Activated naive CD8-positive, alpha-beta T cell treated with anti-CD3 and anti-CD28 coated beads for 36 hours (primary cell): ENCODE measurements at regions not wholly inside any gene's neighbourhood (a gene's known extent, or its start where the extent isn't known, plus 50 kb on each side); places are given as distances from the start of the nearest gene placed in this dataset.

Experiments used
- DNase-seq: peaks from one replicate; pipeline ENCODE4 v3.0.0; 2021
- H3K27ac Mint-ChIP-seq: one replicate; pipeline ENCODE4 v1.8.0; 2022; ENCODE audit warnings: mild to moderate bottlenecking, moderate library complexity, mixed read lengths
- H3K27me3 Mint-ChIP-seq: one replicate; pipeline ENCODE4 v1.8.0; 2022; ENCODE audit warnings: mild to moderate bottlenecking, mixed read lengths
- H3K36me3 Mint-ChIP-seq: one replicate; pipeline ENCODE4 v1.8.0; 2021; ENCODE audit warnings: mild to moderate bottlenecking, mixed read lengths
- H3K4me1 Mint-ChIP-seq: one replicate; pipeline ENCODE4 v1.8.0; 2021; ENCODE audit warnings: mixed read lengths
- H3K4me3 Mint-ChIP-seq: one replicate; pipeline ENCODE4 v1.8.0; 2022; ENCODE audit warnings: mild to moderate bottlenecking, moderate library complexity, mixed read lengths
- H3K9me3 Mint-ChIP-seq: one replicate; pipeline ENCODE4 v1.8.0; 2022; ENCODE audit warnings: mixed read lengths

DNA sequence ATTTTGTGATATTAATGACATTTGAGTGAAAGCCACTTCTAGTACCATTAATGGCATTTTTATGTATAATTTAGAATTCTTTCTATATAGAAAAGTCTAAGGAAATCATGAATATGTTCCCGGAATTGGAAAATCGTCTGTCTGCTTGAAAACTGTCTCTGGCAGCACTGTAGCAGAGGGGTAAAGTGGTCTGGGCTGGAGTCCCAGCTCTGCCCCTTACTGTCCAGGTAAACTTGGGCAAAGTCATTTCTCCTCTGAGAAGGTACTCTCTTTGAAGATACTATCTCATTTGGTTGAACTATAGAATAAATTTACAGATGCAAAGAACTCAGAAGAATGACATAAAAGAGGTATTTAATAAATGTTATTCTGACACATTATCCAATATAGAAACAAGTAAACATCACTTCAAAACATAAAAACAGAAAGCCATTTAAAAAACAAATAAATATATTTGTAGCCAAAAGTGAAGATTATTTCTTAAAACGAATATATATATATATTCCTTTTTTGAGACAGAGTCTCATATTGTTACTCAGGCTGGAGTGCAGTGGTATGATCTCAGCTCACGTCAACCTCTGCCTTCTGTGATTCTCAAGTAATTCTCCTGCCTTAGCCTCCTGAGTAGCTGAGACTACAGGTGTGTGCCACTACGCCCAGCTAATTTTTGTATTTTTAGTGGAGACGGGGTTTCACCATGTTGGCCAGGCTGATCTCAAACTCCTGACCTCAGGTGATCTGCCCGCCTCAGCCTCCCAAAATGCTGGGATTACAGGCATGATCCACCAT lies 149.8 kb upstream of the ITGA4 start:
- no peaks in the 10 kb centered on the region for H3K27me3 Mint-ChIP-seq
- peaks cover 64% of the 10 kb centered on the region for H3K4me1 Mint-ChIP-seq
- no peak for DNase-seq
- peak overlapping the region; percentile 84 for H3K27ac Mint-ChIP-seq
- H3K36me3 Mint-ChIP-seq: peaks cover 4% of the 10 kb centered on the region
- H3K4me3 Mint-ChIP-seq: peak overlapping the region; percentile 76
- no peaks in the 10 kb centered on the region for H3K9me3 Mint-ChIP-seq

GRCh38 chr2:181308766-181309515 lies 148.2 kb upstream of the ITGA4 start:
- Mint-ChIP-seq H3K27me3 (no peaks in the 10 kb centered on the region), H3K27ac (peak overlapping the region; percentile 84), H3K36me3 (peaks cover 8% of the 10 kb centered on the region), H3K9me3 (peaks cover 2% of the 10 kb centered on the region), H3K4me3 (peak overlapping the region; percentile 79), H3K4me1 (peaks cover 72% of the 10 kb centered on the region)
- no peak for DNase-seq

DNA sequence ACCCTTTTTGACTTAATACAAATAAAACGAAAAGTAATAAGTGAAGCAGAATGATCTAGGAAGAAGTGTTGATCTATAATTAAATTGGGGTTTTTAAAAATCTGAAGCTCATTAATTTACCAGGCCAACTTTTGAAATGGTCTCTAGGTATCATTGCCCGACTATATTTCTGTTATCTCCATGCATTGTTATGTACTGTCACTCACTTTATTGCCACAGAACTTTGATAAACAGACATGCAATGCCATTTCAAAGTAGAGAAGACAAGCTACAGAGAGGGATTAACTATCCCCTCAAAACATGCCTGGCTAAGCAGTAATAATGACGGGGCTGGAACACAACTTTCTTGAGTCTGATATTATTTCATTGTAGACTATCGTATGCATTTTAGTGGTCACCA lies 147.6 kb upstream of the ITGA4 start:
- DNase-seq: no peak
- Mint-ChIP-seq H3K27me3 (no peaks in the 10 kb centered on the region), H3K9me3 (peaks cover 2% of the 10 kb centered on the region), H3K27ac (peak overlapping the region; percentile 84), H3K36me3 (peaks cover 8% of the 10 kb centered on the region), H3K4me3 (peak overlapping the region; percentile 79), H3K4me1 (peaks cover 70% of the 10 kb centered on the region)

- Mint-ChIP-seq H3K9me3 (peaks cover 2% of the 10 kb centered on the region), H3K27me3 (no peaks in the 10 kb centered on the region), H3K4me3 (no peak overlapping the region), H3K27ac (peak overlapping the region; percentile 55), H3K4me1 (peaks cover 60% of the 10 kb centered on the region), H3K36me3 (peaks cover 8% of the 10 kb centered on the region)
- no peak for DNase-seq
Observed at GRCh38 chr2:181310967-181311366, 146.2 kb upstream of the ITGA4 start.

DNA sequence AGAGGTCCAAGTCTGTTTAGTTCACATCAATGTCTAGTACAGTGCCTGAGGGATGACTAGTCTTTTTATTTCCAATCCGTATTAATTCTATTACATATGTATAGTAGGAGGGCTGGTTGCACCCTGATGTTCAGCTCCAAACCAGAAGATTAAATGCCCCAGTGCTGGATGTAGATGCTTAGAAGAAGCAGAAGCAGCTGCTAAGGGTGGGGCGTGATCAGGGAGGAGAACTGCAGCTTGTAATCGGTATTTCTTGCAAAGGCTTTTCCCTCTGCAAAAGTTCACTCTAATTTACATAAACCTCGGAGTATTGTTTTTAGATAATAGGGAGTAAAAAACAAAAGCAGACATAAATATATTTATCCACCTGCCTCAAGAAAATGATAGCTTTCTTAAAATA lies 145.3 kb upstream of the ITGA4 start:
- peak overlapping the region; percentile 70 for H3K4me3 Mint-ChIP-seq
- peak; percentile 13 for DNase-seq
- no peaks in the 10 kb centered on the region for H3K27me3 Mint-ChIP-seq
- H3K36me3 Mint-ChIP-seq: peaks cover 12% of the 10 kb centered on the region
- peak overlapping the region; percentile 91 for H3K27ac Mint-ChIP-seq
- peaks cover 2% of the 10 kb centered on the region for H3K9me3 Mint-ChIP-seq
- H3K4me1 Mint-ChIP-seq: peaks cover 56% of the 10 kb centered on the region

GRCh38 chr2:181312515-181312927 lies 144.7 kb upstream of the ITGA4 start:
- Mint-ChIP-seq H3K27ac (peak overlapping the region; percentile 91), H3K9me3 (peaks cover 4% of the 10 kb centered on the region), H3K27me3 (no peaks in the 10 kb centered on the region), H3K36me3 (peaks cover 15% of the 10 kb centered on the region), H3K4me3 (peak overlapping the region; percentile 70), H3K4me1 (peaks cover 59% of the 10 kb centered on the region)
- DNase-seq: peak; percentile 54

DNA sequence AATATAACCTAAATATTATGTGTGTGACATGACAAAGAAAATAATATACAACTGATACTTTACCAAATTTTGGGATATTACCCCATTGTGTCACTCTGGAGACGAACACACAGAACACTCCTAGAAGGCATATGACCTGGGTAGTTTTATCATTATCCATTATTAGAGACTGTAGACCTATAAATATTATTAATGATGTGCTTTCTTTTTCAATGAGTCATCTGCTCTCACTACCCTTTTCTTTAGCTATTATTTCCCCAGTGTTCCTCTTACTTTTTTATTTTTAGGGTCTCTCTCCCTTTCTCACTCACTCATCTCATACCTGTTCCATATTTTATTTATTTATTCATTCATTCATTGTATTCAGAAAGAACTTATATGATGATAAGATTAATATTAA lies 143.3 kb upstream of the ITGA4 start:
- no peak for DNase-seq
- Mint-ChIP-seq H3K27ac (peak overlapping the region; percentile 91), H3K4me3 (no peak overlapping the region), H3K27me3 (no peaks in the 10 kb centered on the region), H3K36me3 (peaks cover 19% of the 10 kb centered on the region), H3K9me3 (peaks cover 6% of the 10 kb centered on the region), H3K4me1 (peaks cover 56% of the 10 kb centered on the region)

DNA sequence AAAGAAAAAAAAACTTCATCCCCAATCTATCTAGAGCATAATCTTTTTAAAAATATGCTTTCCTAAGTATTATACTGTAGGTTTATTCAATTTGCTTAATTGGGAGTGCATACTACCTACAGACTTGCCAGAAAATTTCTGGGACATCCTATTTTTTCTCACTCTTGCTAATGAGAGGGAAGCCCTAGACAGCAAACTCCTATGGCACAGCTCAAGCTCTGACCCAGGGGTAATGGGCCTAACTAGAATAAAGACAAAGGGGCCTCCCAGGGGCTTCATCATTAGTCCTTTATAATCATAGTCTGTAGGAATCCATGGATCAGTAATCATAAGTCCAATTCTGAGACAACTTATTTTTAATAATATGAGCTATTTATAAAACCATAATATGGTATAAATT lies 142.6 kb upstream of the ITGA4 start:
- H3K4me1 Mint-ChIP-seq: peaks cover 54% of the 10 kb centered on the region
- H3K36me3 Mint-ChIP-seq: peaks cover 19% of the 10 kb centered on the region
- no peak overlapping the region for H3K4me3 Mint-ChIP-seq

DNA sequence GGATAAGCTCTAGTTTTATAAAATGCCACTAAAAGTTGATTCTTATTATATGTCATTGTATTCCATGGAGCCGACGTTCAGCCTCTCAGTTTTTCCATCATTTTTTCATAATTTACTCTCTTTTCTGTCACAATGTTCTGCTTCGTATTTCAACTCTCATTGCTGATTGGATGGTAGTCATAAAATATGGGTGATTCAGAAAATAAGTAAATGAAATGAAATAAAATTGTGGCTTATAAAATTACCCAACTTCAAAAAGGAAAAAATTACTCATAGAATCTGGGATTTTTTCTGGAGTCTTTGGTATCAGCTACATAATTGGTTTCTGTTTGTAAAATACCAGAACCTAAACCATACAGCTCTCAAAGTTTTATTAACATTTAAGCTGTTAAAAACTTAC lies 139.7 kb upstream of the ITGA4 start:
- H3K36me3 Mint-ChIP-seq: peaks cover 15% of the 10 kb centered on the region
- peak overlapping the region; percentile 1 for H3K4me3 Mint-ChIP-seq
- peak overlapping the region; percentile 77 for H3K27ac Mint-ChIP-seq
- H3K27me3 Mint-ChIP-seq: no peaks in the 10 kb centered on the region
- peaks cover 6% of the 10 kb centered on the region for H3K9me3 Mint-ChIP-seq
- no peak for DNase-seq
- H3K4me1 Mint-ChIP-seq: peaks cover 47% of the 10 kb centered on the region

More for the DNA sequence above, 142.6 kb upstream of the ITGA4 start:
- Mint-ChIP-seq H3K27ac (peak overlapping the region; percentile 74), H3K9me3 (peaks cover 6% of the 10 kb centered on the region), H3K27me3 (no peaks in the 10 kb centered on the region)
- no peak for DNase-seq

GRCh38 chr2:181318504-181319280 lies 138.5 kb upstream of the ITGA4 start:
- Mint-ChIP-seq H3K27ac (no peak overlapping the region), H3K4me3 (no peak overlapping the region), H3K27me3 (no peaks in the 10 kb centered on the region), H3K4me1 (peaks cover 38% of the 10 kb centered on the region), H3K36me3 (peaks cover 20% of the 10 kb centered on the region), H3K9me3 (peaks cover 10% of the 10 kb centered on the region)
- no peak for DNase-seq

DNA sequence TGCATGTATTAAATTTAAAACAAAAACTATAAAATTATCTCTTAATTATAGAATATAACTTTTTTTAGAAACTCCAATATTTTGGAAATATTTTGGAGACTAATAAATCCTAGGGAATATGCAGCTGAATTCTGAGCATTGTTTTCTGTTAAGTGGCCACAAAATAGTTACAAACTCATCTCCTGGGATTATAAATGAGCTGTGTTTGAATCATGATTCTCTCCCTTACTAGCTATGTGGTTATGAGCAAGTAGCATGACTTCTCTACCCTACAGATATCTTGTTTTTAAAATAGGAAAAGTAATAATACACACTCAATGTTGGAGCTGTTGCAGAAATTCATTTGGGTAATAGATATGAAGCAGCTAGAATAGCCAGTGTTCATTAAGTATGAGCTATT lies 137.9 kb upstream of the ITGA4 start:
- no peak overlapping the region for H3K4me3 Mint-ChIP-seq
- H3K9me3 Mint-ChIP-seq: peaks cover 12% of the 10 kb centered on the region

GRCh38 chr2:181320638-181321037 lies 136.5 kb upstream of the ITGA4 start:
- no peaks in the 10 kb centered on the region for H3K27me3 Mint-ChIP-seq
- no peak for DNase-seq
- H3K4me1 Mint-ChIP-seq: peaks cover 34% of the 10 kb centered on the region
- H3K4me3 Mint-ChIP-seq: no peak overlapping the region
- peaks cover 27% of the 10 kb centered on the region for H3K36me3 Mint-ChIP-seq
- H3K9me3 Mint-ChIP-seq: peaks cover 12% of the 10 kb centered on the region
- no peak overlapping the region for H3K27ac Mint-ChIP-seq

More for the DNA sequence above, 137.9 kb upstream of the ITGA4 start:
- Mint-ChIP-seq H3K27me3 (no peaks in the 10 kb centered on the region), H3K36me3 (peaks cover 24% of the 10 kb centered on the region), H3K27ac (no peak overlapping the region), H3K4me1 (peaks cover 34% of the 10 kb centered on the region)
- DNase-seq: no peak

DNA sequence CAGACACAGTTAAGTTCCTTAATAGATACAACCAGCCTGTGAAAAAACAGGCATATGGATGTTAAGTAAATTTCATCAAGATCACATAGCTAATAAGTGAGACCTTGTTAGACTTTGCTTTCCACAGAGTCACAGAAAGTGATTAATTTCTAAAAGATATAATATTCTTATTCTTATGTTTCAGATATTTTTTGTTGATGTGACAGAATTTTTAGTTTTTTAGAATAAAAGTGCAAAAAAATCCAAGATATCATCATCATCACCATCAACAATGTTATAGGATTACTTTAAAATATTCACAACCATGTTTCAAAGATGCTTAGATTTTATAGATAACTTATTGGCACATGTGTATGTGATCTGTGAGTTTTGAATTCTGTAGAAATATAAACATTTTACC lies 132.3 kb upstream of the ITGA4 start:
- Mint-ChIP-seq H3K9me3 (peaks cover 18% of the 10 kb centered on the region), H3K4me1 (peaks cover 19% of the 10 kb centered on the region), H3K27ac (no peak overlapping the region), H3K27me3 (no peaks in the 10 kb centered on the region), H3K36me3 (peaks cover 29% of the 10 kb centered on the region), H3K4me3 (no peak overlapping the region)
- no peak for DNase-seq

GRCh38 chr2:181326661-181327060 lies 130.5 kb upstream of the ITGA4 start:
- H3K9me3 Mint-ChIP-seq: peaks cover 22% of the 10 kb centered on the region
- H3K36me3 Mint-ChIP-seq: peaks cover 30% of the 10 kb centered on the region
- H3K4me1 Mint-ChIP-seq: peaks cover 16% of the 10 kb centered on the region
- no peak overlapping the region for H3K4me3 Mint-ChIP-seq
- no peaks in the 10 kb centered on the region for H3K27me3 Mint-ChIP-seq
- no peak overlapping the region for H3K27ac Mint-ChIP-seq
- no peak for DNase-seq

DNA sequence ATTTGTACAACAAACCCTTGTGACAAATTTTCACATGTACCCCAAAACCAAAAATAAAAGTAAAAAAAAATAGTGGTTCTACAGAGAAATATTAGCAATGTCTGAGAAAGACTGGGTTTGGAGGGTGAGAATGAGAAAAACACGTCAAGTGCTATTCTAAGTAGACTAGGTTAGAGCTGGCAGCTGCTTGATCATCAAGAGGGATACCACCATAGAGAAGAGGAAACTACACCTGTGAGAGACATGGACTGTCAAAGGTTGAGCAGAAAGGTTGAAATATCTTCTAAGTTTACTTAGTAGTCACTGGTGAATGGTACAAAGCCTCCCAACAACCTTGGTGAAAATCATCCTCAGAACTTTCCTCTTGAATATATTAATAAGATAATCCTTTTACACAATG lies 126.9 kb upstream of the ITGA4 start:
- no peak for DNase-seq
- Mint-ChIP-seq H3K36me3 (peaks cover 18% of the 10 kb centered on the region), H3K27me3 (no peaks in the 10 kb centered on the region), H3K27ac (no peak overlapping the region), H3K9me3 (peaks cover 14% of the 10 kb centered on the region), H3K4me1 (peaks cover 19% of the 10 kb centered on the region), H3K4me3 (no peak overlapping the region)
